LNCaP clone FGC (cell line): ENCODE measurements at regions not wholly inside any gene's neighbourhood (a gene's known extent, or its start where the extent isn't known, plus 50 kb on each side); places are given as distances from the start of the nearest gene placed in this dataset.

Experiments used
- DNase-seq: peaks from one replicate; pipeline ENCODE4 v3.0.0-alpha.2; 2011; ENCODE audit warnings: low read depth
- H3K4me3 ChIP-seq: 2 replicates; pipeline ENCODE4 v1.5.1; 2011; ENCODE audit warnings: mild to moderate bottlenecking, low read depth, low read length, control low read depth
- TF ChIP-seq, protein P1 (sequence below): IDR thresholded peaks from 2 replicates; pipeline ENCODE4 v1.5.1; 2012; ENCODE audit warnings: mild to moderate bottlenecking; ENCODE audit not compliant: control insufficient read depth, insufficient read depth; ENCODE audit errors: extremely low read depth

DNA sequence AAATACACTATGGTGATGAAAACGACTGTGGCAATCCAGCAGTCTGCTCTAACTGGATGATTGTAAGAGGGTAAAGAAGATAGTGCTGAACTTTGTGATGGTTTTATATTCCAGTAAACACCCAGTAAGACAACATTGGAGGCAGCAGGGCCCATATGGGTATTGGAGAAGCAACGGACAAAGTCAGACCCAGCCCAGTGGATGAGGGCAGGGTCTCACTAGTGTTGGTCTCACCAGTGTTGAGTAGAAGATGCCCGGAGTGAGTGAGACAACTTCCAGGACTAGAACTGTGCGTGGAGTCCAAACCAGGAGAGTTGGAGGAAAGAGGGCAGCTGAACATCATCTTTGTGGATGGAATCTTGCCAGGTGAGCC lies 71.9 kb upstream of the CELF4 start:
- TF ChIP-seq, protein P1, sequence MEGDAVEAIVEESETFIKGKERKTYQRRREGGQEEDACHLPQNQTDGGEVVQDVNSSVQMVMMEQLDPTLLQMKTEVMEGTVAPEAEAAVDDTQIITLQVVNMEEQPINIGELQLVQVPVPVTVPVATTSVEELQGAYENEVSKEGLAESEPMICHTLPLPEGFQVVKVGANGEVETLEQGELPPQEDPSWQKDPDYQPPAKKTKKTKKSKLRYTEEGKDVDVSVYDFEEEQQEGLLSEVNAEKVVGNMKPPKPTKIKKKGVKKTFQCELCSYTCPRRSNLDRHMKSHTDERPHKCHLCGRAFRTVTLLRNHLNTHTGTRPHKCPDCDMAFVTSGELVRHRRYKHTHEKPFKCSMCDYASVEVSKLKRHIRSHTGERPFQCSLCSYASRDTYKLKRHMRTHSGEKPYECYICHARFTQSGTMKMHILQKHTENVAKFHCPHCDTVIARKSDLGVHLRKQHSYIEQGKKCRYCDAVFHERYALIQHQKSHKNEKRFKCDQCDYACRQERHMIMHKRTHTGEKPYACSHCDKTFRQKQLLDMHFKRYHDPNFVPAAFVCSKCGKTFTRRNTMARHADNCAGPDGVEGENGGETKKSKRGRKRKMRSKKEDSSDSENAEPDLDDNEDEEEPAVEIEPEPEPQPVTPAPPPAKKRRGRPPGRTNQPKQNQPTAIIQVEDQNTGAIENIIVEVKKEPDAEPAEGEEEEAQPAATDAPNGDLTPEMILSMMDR, result no peak
- DNase-seq, result no peak
- no peak overlapping the region for H3K4me3 ChIP-seq

DNA sequence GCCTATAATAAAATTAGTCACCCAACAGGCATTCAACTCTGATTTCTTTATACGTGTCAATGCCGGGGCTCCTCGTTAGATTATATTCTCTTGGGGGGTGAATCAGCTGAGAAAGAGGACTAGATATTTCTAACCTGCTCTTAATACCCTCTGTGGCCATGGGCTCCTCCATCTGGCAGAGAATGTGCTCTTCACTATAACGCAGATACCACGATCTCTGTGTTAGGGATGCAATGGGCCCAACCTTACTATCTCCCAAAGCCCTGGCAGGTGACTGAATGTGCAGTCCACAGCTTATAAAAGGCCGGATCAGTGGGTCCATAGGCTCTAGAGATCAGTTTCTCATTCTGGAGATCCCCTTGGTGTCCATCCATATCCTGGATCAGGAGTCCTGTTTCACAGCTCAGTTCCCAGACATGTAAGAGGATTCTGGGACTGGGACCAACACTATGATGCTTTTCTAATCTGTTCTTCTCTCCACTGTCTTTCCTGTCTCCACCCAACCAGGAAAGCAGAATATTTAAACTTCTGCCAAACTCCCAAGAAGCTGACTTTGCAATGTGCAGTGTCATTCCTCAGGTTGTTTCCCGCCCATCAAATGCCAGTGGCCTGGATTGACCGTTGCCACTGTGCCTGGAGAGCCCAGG lies 71.4 kb upstream of the CELF4 start:
- no peak for DNase-seq
- H3K4me3 ChIP-seq, result no peak overlapping the region
- TF ChIP-seq, protein P1, result no peak

DNA sequence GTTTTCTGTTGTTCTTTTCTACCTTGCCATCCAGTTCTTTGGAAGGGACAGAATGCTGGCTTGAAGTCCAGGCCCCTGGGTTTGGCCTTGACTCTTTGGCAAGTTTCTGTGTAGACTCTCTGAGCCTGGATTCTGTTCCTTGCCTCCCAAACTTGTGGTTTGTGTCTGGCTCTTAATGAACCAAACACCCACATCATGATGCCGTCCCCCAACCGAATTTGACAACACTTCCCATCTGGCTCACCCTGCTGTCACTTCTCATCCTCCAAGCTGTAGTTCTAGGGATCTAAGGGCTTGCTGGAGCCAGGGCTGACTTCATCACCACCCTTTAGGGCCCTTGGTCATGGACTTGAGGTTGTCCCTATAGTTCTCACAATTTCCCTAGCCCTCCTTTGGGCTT lies 68.9 kb upstream of the CELF4 start:
- DNase-seq, result no peak
- TF ChIP-seq, protein P1, result no peak
- no peak overlapping the region for H3K4me3 ChIP-seq

DNA sequence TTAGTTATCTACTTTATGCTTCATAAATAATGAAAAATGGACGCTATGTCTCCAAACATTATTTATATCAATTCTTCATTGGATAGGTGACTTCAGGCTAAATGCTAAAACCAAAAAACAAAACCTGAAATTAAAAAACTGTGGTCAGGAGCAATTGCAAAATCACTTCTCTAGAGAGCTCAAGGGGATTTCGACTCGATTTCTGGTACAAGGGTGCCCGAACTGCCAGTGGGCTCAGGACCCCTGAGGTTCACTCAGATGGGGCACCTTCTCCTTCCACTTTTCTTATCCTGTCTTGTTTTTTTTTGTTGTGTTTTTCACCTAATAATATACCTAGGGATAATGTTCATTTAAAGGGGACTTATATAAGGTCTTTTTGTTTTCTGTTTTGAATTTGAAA lies 65.8 kb upstream of the CELF4 start:
- H3K4me3 ChIP-seq, result no peak overlapping the region
- no peak for DNase-seq
- TF ChIP-seq, protein P1, result no peak

GRCh38 chr18:37630334-37630733 lies 64.7 kb upstream of the CELF4 start:
- DNase-seq, result no peak
- TF ChIP-seq, protein P1, result no peak
- no peak overlapping the region for H3K4me3 ChIP-seq

- H3K4me3 ChIP-seq, result no peak overlapping the region
- TF ChIP-seq, protein P1, result no peak
- DNase-seq, result no peak
Observed at GRCh38 chr18:37628470-37629220, 63.0 kb upstream of the CELF4 start.
